Endodermal cell (in vitro differentiated cells): ENCODE measurements at regions not wholly inside any gene's neighbourhood (a gene's known extent, or its start where the extent isn't known, plus 50 kb on each side); places are given as distances from the start of the nearest gene placed in this dataset.

Source experiments
- DNase-seq: peaks from one replicate; pipeline ENCODE4 v3.0.0-alpha.2; 2017
- H3K27ac ChIP-seq: 2 replicates; pipeline ENCODE4 v1.5.1; 2013; ENCODE audit warnings: mild to moderate bottlenecking, low read depth, low read length, moderate library complexity
- H3K27me3 ChIP-seq: 2 replicates; pipeline ENCODE4 v1.6.1; 2013; ENCODE audit warnings: mild to moderate bottlenecking, low read length, moderate library complexity; ENCODE audit not compliant: insufficient read depth, control insufficient read depth, poor library complexity, severe bottlenecking
- H3K36me3 ChIP-seq: 2 replicates; pipeline ENCODE4 v1.7.0; 2013; ENCODE audit warnings: mild to moderate bottlenecking, low read length, moderate library complexity; ENCODE audit not compliant: control insufficient read depth, insufficient read depth
- H3K4me1 ChIP-seq: one replicate; pipeline ENCODE4 v1.7.0; 2013; ENCODE audit warnings: low read length; ENCODE audit not compliant: control insufficient read depth, insufficient read depth
- H3K4me3 ChIP-seq: 2 replicates; pipeline ENCODE4 v1.5.1; 2013; ENCODE audit warnings: mild to moderate bottlenecking, low read length, moderate library complexity
- H3K9ac ChIP-seq: 2 replicates; pipeline ENCODE4 v1.6.1; 2013; ENCODE audit warnings: mild to moderate bottlenecking, low read length, moderate library complexity; ENCODE audit not compliant: poor library complexity, severe bottlenecking; ENCODE audit errors: extremely low read depth
- H3K9me3 ChIP-seq: 2 replicates; pipeline ENCODE4 v1.6.1; 2013; ENCODE audit warnings: mild to moderate bottlenecking, low read length, moderate library complexity; ENCODE audit not compliant: control insufficient read depth
- H3K27ac Mint-ChIP-seq: 2 replicates; pipeline ENCODE4 v1.8.0; 2020; ENCODE audit warnings: mixed read lengths
- H3K27me3 Mint-ChIP-seq: 2 replicates; pipeline ENCODE4 v1.8.0; 2021; ENCODE audit warnings: mild to moderate bottlenecking, mixed read lengths; ENCODE audit not compliant: insufficient read depth
- H3K36me3 Mint-ChIP-seq: 2 replicates; pipeline ENCODE4 v1.8.0; 2020; ENCODE audit warnings: low read depth, mixed read lengths
- H3K4me1 Mint-ChIP-seq: 2 replicates; pipeline ENCODE4 v1.8.0; 2020; ENCODE audit warnings: mixed read lengths
- H3K4me3 Mint-ChIP-seq: 2 replicates; pipeline ENCODE4 v1.8.0; 2020; ENCODE audit warnings: mild to moderate bottlenecking, moderate library complexity, mixed read lengths
- H3K9me3 Mint-ChIP-seq: 2 replicates; pipeline ENCODE4 v1.8.0; 2020; ENCODE audit warnings: mild to moderate bottlenecking, mixed read lengths
- WGBS, 2 experiments: methylation state at CpG; one replicate each; pipeline versions ENCODE4 v1.1.5 to v1.1.7; 2013; ENCODE audit warnings: missing lambda C conversion rate in 2 of 2, mixed read lengths in 1 of 2; ENCODE audit not compliant: insufficient coverage in 1 of 2, insufficient read length in 1 of 2; 5-methylcytosine and 5-hydroxymethylcytosine counted together
- TF ChIP-seq, protein P1 (sequence below): fragments of 200-600 bp; sonication (generic); conservative IDR thresholded peaks from 2 replicates; pipeline ENCODE4 v1.5.0; 2021; ENCODE audit warnings: antibody characterized with exemption, mild to moderate bottlenecking

DNA sequence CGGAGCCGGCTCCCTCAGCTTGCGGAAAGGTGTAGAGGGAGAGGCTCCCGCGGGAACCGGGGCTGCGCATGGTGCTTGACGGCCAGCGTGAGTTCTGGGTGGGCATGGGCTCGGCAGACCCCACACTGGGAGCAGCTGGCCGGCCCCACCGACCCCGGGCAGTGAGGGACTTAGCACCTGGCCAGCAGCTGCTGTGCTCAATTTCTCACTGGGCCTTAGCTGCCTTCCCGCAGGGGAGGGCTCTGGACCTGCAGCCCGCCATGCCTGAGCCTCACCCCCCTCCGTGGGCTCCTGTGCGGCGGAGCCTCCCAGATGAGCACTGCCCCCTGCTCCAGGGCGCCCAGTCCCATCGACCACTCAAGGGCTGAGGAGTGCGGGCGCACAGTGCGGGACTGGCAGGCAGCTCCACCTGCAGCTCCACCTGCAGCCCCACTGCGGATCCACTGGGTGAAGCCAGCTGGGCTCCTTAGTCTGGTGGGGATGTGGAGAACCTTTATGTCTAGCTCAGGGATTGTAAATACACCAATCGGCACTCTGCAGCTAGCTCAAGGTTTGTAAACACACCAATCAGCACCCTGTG lies 1141.8 kb downstream of the PCDH17 start:
- no peaks in the 10 kb centered on the region for H3K36me3 ChIP-seq
- H3K9me3 Mint-ChIP-seq, result peaks cover 12% of the 10 kb centered on the region
- H3K36me3 Mint-ChIP-seq, result no peaks in the 10 kb centered on the region
- no peaks in the 10 kb centered on the region for H3K27me3 ChIP-seq
- TF ChIP-seq, protein P1, sequence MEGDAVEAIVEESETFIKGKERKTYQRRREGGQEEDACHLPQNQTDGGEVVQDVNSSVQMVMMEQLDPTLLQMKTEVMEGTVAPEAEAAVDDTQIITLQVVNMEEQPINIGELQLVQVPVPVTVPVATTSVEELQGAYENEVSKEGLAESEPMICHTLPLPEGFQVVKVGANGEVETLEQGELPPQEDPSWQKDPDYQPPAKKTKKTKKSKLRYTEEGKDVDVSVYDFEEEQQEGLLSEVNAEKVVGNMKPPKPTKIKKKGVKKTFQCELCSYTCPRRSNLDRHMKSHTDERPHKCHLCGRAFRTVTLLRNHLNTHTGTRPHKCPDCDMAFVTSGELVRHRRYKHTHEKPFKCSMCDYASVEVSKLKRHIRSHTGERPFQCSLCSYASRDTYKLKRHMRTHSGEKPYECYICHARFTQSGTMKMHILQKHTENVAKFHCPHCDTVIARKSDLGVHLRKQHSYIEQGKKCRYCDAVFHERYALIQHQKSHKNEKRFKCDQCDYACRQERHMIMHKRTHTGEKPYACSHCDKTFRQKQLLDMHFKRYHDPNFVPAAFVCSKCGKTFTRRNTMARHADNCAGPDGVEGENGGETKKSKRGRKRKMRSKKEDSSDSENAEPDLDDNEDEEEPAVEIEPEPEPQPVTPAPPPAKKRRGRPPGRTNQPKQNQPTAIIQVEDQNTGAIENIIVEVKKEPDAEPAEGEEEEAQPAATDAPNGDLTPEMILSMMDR, result no peak
- peaks cover 11% of the 10 kb centered on the region for H3K9me3 ChIP-seq
- H3K27ac ChIP-seq, result no peak overlapping the region
- no peak overlapping the region for H3K9ac ChIP-seq
- no peaks in the 10 kb centered on the region for H3K27me3 Mint-ChIP-seq
- peaks cover 16% of the 10 kb centered on the region for H3K4me1 Mint-ChIP-seq
- no peak overlapping the region for H3K4me3 ChIP-seq
- 92 to 100% methylated on average over 8 to 23 of the region's 25 CpGs for WGBS, 2 experiments
- peaks cover 14% of the 10 kb centered on the region for H3K4me1 ChIP-seq
- no peak overlapping the region for H3K4me3 Mint-ChIP-seq
- H3K27ac Mint-ChIP-seq, result no peak overlapping the region
- no peak for DNase-seq

DNA sequence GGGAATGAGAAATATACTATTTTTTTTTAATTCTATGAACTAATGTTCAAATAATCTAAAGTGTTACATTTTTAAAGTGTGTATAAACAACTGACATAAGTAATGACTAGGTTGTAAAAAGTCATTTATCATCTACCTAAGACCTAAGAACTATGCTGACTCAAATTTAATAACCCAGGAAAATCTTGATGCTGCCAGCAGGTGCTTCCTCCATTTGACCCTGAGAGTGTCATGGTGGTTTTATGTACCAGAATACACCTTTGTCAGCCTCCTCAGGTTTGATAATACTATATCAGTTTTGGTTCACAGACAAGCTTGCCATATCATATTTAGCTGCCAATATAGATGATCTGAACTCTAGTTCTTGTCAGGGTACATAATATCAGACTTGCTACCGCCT lies 1151.2 kb downstream of the PCDH17 start:
- Mint-ChIP-seq H3K4me1 (no peaks in the 10 kb centered on the region), H3K27me3 (no peaks in the 10 kb centered on the region), H3K27ac (no peak overlapping the region), H3K9me3 (peaks cover 16% of the 10 kb centered on the region), H3K4me3 (no peak overlapping the region), H3K36me3 (no peaks in the 10 kb centered on the region)
- no peak overlapping the region for H3K4me3 ChIP-seq
- H3K9ac ChIP-seq, result no peak overlapping the region
- no peaks in the 10 kb centered on the region for H3K27me3 ChIP-seq
- H3K36me3 ChIP-seq, result no peaks in the 10 kb centered on the region
- no peaks in the 10 kb centered on the region for H3K4me1 ChIP-seq
- DNase-seq, result no peak
- peaks cover 5% of the 10 kb centered on the region for H3K9me3 ChIP-seq
- TF ChIP-seq, protein P1, result no peak
- WGBS, 2 experiments, result 89% methylated on average over 1 of the region's 1 CpG; no CpG with 5 or more reads in 1 of the 2 experiments
- H3K27ac ChIP-seq, result no peak overlapping the region

DNA sequence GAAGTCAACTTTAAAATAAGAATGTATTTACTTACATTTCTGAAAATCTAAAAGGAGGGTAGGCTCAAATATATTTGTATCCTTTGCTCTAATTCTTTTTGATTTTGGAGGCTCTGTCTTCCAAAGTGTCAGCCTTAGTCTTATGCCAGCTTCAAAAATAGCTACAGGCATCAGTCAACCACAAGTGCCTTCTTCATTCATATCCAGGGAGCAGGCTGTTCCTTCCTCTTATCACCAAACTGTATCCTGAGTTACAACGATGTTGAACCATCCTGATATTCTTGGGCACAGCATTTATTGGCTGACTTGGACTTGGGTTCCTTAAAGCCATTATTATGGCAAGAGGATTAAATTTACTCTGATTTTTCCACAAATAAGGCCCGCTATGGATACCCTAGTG lies 1161.3 kb downstream of the PCDH17 start:
- no peak for DNase-seq
- Mint-ChIP-seq H3K4me1 (peaks cover 2% of the 10 kb centered on the region), H3K4me3 (no peak overlapping the region), H3K27ac (no peak overlapping the region), H3K9me3 (no peaks in the 10 kb centered on the region), H3K27me3 (no peaks in the 10 kb centered on the region), H3K36me3 (no peaks in the 10 kb centered on the region)
- H3K4me3 ChIP-seq, result no peak overlapping the region
- H3K27me3 ChIP-seq, result no peaks in the 10 kb centered on the region
- H3K27ac ChIP-seq, result no peak overlapping the region
- WGBS, 2 experiments, result 86 to 94% methylated on average over 1 to 2 of the region's 2 CpGs
- H3K4me1 ChIP-seq, result no peaks in the 10 kb centered on the region
- H3K9ac ChIP-seq, result no peak overlapping the region
- TF ChIP-seq, protein P1, result no peak
- no peaks in the 10 kb centered on the region for H3K9me3 ChIP-seq
- no peaks in the 10 kb centered on the region for H3K36me3 ChIP-seq
